ENCODE measurements at regions not wholly inside any gene's neighbourhood (a gene's known extent, or its start where the extent isn't known, plus 50 kb on each side); places are given as distances from the start of the nearest gene placed in this dataset.

- H3K27me3 Mint-ChIP-seq, result no peaks in the 10 kb centered on the region
- no peak for DNase-seq
- ChIA-PET CTCF (interaction anchor here (0.5 kb wide), 1 partner anchor 568 kb away, joined by 4 read pairs; no protein-coding TSS in a partner anchor), POLR2A (no interaction called here)
- H3K9me3 Mint-ChIP-seq, result peaks cover 13% of the 10 kb centered on the region
- H3K4me3 Mint-ChIP-seq, result no peak overlapping the region
- no peak overlapping the region for H3K27ac Mint-ChIP-seq
- H3K36me3 Mint-ChIP-seq, result no peaks in the 10 kb centered on the region
- intact Hi-C loops (cut with micrococcal nuclease), result no loop called here
- no peaks in the 10 kb centered on the region for H3K4me1 Mint-ChIP-seq (ENCODE audit: low read depth)
Observed at GRCh38 chr3:83670416-83670815, 1288.4 kb upstream of the CADM2 start.

DNA sequence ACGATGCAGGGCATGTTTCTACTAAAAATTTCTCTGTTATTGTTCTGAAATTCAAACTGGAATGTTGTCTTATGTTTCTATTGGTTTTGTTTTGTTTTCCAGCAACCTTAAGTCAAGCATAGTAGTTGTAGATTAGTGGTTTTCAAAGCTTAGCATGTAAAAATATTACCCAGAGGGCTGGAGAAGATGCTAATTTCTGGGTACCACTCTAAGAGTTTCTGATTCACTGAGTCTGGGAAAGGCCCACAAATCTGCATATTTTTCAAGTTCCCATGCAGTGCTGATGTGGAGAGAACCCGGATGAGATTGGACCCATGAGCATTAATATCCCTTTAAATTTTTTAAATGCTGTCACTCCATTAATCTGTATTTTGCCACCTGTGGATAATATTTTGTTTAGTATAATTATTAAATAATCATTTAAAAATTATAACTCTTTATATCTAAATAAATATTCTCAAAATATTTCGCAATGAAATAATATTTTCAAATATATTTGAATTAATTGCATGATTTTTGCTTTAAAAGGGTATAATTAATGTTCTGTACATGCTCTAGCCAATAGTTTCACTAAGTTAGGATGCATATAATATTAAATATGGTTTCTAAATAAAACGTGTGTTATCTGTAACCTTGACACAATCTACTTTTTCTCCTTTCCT lies 1274.7 kb upstream of the CADM2 start:
- Mint-ChIP-seq H3K27me3 (no peaks in the 10 kb centered on the region), H3K36me3 (no peaks in the 10 kb centered on the region), H3K4me1 (ENCODE audit: low read depth) (no peaks in the 10 kb centered on the region), H3K4me3 (no peak overlapping the region), H3K27ac (no peak overlapping the region), H3K9me3 (peaks cover 22% of the 10 kb centered on the region)
- no peak for DNase-seq
- ChIA-PET POLR2A (no interaction called here), CTCF (no interaction called here)
- intact Hi-C loops (cut with micrococcal nuclease), result no loop called here

- H3K4me1 Mint-ChIP-seq (ENCODE audit: low read depth), result no peaks in the 10 kb centered on the region
- POLR2A ChIA-PET, result no interaction called here
Observed at GRCh38 chr3:83706669-83707068, 1252.1 kb upstream of the CADM2 start.

DNA sequence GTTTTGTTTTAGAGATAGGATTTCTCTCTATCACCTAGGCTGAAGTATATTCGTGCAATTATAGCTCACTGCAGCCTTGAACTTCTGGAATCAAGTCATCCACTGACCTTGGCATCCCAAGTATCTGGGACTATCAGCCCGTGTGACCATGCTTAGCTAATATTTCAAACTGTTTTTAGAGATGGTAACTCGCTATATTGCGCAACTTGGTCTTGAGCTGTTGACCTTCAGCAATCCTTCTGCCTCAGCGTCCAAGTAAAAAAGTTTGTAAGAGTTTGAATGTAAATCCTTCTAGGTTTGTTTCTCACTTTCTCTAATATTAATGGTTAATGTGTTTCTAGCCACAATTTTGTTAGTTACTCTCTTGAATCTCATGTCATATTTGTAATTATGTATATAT lies 1243.5 kb upstream of the CADM2 start:
- intact Hi-C loops (cut with micrococcal nuclease), result no loop called here
- ChIA-PET POLR2A (no interaction called here), CTCF (no interaction called here)
- Mint-ChIP-seq H3K9me3 (no peaks in the 10 kb centered on the region), H3K4me1 (ENCODE audit: low read depth) (no peaks in the 10 kb centered on the region), H3K4me3 (no peak overlapping the region), H3K27me3 (no peaks in the 10 kb centered on the region), H3K36me3 (no peaks in the 10 kb centered on the region), H3K27ac (no peak overlapping the region)
- DNase-seq, result no peak

More at GRCh38 chr3:83706669-83707068, 1252.1 kb upstream of the CADM2 start:
- H3K27me3 Mint-ChIP-seq, result no peaks in the 10 kb centered on the region
- H3K4me3 Mint-ChIP-seq, result no peak overlapping the region
- intact Hi-C loops (cut with micrococcal nuclease), result no loop called here
- CTCF ChIA-PET, result no interaction called here
- no peak overlapping the region for H3K27ac Mint-ChIP-seq
- no peak for DNase-seq
- peaks cover 26% of the 10 kb centered on the region for H3K9me3 Mint-ChIP-seq
- H3K36me3 Mint-ChIP-seq, result no peaks in the 10 kb centered on the region

DNA sequence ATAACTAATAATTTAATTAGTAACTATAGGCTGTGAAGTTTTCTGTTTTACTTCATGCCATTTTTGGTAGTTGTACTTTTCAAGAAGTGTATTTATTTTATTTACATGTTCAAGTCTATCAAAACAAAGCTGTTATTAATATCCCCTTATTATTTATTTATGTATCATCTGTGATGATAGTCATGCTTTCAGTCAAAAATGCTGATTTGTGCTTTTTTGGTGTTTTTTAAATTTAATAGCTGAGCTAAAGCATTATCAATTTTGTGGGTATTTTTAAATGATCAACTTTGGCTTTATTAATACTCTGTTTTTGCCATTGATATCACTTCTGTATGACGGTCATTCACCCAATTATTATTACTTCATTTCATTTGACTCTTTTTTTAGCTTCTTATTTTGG lies 1229.2 kb upstream of the CADM2 start:
- Mint-ChIP-seq H3K4me1 (ENCODE audit: low read depth) (no peaks in the 10 kb centered on the region), H3K4me3 (no peak overlapping the region), H3K27me3 (no peaks in the 10 kb centered on the region), H3K9me3 (peaks cover 32% of the 10 kb centered on the region), H3K36me3 (no peaks in the 10 kb centered on the region), H3K27ac (no peak overlapping the region)
- intact Hi-C loops (cut with micrococcal nuclease), result no loop called here
- ChIA-PET POLR2A (no interaction called here), CTCF (no interaction called here)
- no peak for DNase-seq

DNA sequence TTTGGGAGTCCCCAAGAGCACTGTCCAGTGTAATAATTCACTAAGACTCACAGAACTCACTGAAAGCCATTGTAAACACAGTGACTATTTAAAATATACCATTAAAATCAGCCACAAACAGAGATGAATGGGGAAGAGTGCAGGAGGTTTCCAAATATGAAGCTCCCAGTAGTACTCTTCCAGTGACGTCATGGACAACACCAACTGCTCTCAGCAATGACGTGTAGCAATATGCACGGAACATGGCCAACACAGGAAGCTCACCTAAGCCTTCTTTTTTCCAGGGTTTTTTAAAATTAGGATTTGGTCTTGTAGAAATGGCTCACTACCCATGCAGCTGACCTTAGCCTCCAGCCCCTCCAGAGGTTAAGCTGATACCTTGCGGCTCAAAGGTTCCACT lies 1224.1 kb upstream of the CADM2 start:
- CTCF ChIA-PET, result no interaction called here
- Mint-ChIP-seq H3K4me3 (no peak overlapping the region), H3K36me3 (no peaks in the 10 kb centered on the region), H3K4me1 (ENCODE audit: low read depth) (no peaks in the 10 kb centered on the region), H3K27ac (no peak overlapping the region), H3K9me3 (peaks cover 4% of the 10 kb centered on the region), H3K27me3 (no peaks in the 10 kb centered on the region)
- no peak for DNase-seq
- POLR2A ChIA-PET, result no interaction called here
- intact Hi-C loops (cut with micrococcal nuclease), result no loop called here

DNA sequence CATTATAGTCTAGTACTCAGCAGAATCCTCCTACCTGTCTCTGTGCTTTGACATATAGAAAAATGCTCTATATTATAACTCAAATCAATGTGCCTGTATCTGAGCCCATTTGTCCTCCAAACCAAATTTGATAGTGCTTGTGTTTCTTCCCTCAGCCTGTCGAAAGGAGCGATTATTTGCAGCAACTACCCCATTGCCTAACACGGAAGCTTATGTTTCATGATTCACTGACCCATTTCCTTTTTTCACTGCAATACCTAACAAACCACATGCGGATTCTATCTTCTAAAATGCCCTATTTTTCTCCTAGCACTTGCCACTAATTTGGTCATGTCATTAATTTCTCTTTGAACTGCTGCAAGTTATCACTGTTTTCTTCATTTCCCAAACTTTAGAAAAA lies 1220.6 kb upstream of the CADM2 start:
- H3K27ac Mint-ChIP-seq, result no peak overlapping the region
- no peak overlapping the region for H3K4me3 Mint-ChIP-seq
- H3K27me3 Mint-ChIP-seq, result no peaks in the 10 kb centered on the region
- POLR2A ChIA-PET, result no interaction called here
- no peak for DNase-seq
- no peaks in the 10 kb centered on the region for H3K36me3 Mint-ChIP-seq
- H3K9me3 Mint-ChIP-seq, result peaks cover 8% of the 10 kb centered on the region
- CTCF ChIA-PET, result no interaction called here
- H3K4me1 Mint-ChIP-seq (ENCODE audit: low read depth), result no peaks in the 10 kb centered on the region
- intact Hi-C loops (cut with micrococcal nuclease), result no loop called here

- intact Hi-C loops (cut with micrococcal nuclease), result no loop called here
- no peaks in the 10 kb centered on the region for H3K27me3 Mint-ChIP-seq
- peaks cover 13% of the 10 kb centered on the region for H3K9me3 Mint-ChIP-seq
- ChIA-PET CTCF (no interaction called here), POLR2A (no interaction called here)
- no peaks in the 10 kb centered on the region for H3K4me1 Mint-ChIP-seq (ENCODE audit: low read depth)
- H3K27ac Mint-ChIP-seq, result no peak overlapping the region
- no peak overlapping the region for H3K4me3 Mint-ChIP-seq
- H3K36me3 Mint-ChIP-seq, result no peaks in the 10 kb centered on the region
- no peak for DNase-seq
Observed at GRCh38 chr3:83740504-83740903, 1218.3 kb upstream of the CADM2 start.

GRCh38 chr3:83765956-83766355 lies 1192.8 kb upstream of the CADM2 start:
- no peaks in the 10 kb centered on the region for H3K4me1 Mint-ChIP-seq (ENCODE audit: low read depth)
- peaks cover 19% of the 10 kb centered on the region for H3K9me3 Mint-ChIP-seq
- ChIA-PET POLR2A (no interaction called here), CTCF (no interaction called here)
- no peaks in the 10 kb centered on the region for H3K36me3 Mint-ChIP-seq
- H3K27me3 Mint-ChIP-seq, result no peaks in the 10 kb centered on the region
- intact Hi-C loops (cut with micrococcal nuclease), result no loop called here
- H3K27ac Mint-ChIP-seq, result no peak overlapping the region
- no peak overlapping the region for H3K4me3 Mint-ChIP-seq
- DNase-seq, result no peak

- CTCF ChIA-PET, result no interaction called here
- H3K27me3 Mint-ChIP-seq, result no peaks in the 10 kb centered on the region
Observed at GRCh38 chr3:83769791-83770663, 1188.8 kb upstream of the CADM2 start.

DNA sequence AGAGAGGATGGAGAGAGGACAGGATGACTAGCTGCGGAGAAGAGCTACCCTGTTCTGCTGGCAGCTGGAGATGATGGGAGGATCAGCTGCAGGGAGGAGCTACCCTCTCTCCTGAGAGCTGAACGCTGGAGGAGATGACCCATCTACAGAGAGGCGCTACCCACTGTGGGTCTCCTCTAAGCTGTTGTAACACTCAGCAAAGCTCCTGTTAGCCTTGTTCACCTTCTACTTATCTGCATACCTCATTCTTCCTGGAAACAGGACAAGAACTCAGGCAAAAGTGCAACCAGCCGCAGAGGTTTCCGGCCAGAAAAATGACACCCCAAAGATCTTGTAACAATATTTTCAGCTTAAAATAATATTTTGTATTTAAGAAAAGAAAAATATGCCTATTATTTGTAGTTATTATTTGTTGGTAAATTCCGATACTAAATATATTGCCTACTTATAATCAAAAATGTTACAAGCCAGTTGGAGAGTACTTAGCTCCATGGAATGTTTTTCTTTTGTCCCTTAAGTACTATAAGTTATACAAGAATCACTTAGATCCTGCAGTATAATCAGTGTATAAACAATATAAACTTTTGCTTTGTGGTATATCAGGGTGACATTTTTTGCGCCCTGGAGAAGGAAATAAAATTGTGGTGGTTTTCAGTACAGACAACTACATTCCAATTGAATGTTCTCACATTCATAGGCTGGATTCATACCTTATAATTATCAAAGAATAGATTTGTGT lies 1188.0 kb upstream of the CADM2 start:
- CTCF ChIA-PET, result no interaction called here

More at GRCh38 chr3:83769791-83770663, 1188.8 kb upstream of the CADM2 start:
- peaks cover 19% of the 10 kb centered on the region for H3K9me3 Mint-ChIP-seq
- no peak overlapping the region for H3K27ac Mint-ChIP-seq
- no peak overlapping the region for H3K4me3 Mint-ChIP-seq
- intact Hi-C loops (cut with micrococcal nuclease), result no loop called here
- POLR2A ChIA-PET, result no interaction called here
- no peak for DNase-seq
- no peaks in the 10 kb centered on the region for H3K4me1 Mint-ChIP-seq (ENCODE audit: low read depth)
- H3K36me3 Mint-ChIP-seq, result no peaks in the 10 kb centered on the region

DNA sequence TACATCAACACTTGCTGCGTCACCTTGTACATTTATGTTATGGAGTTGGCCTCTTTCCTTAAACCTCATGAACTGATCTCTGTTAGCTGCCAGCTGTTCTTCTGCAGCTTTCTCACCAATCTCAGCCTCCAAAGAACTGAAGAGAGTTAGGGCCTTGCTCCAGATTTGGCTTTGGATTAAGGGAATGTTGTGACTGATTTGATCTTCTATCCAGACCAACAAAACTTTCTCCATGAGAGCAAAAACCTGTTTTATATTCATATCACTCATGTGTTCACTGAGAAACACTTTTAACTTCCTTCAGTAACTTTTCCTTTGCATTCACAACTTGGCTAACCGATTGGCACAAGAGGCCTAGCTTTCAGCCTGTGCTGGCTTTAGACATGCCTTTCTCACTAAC lies 1156.0 kb upstream of the CADM2 start:
- ChIA-PET CTCF (no interaction called here), POLR2A (no interaction called here)
- Mint-ChIP-seq H3K27me3 (no peaks in the 10 kb centered on the region), H3K4me3 (no peak overlapping the region), H3K4me1 (ENCODE audit: low read depth) (no peaks in the 10 kb centered on the region), H3K27ac (no peak overlapping the region), H3K9me3 (peaks cover 14% of the 10 kb centered on the region), H3K36me3 (no peaks in the 10 kb centered on the region)
- no peak for DNase-seq
- intact Hi-C loops (cut with micrococcal nuclease), result no loop called here

More for the DNA sequence above, 1188.0 kb upstream of the CADM2 start:
- no peak for DNase-seq
- POLR2A ChIA-PET, result no interaction called here
- Mint-ChIP-seq H3K27ac (no peak overlapping the region), H3K27me3 (no peaks in the 10 kb centered on the region), H3K9me3 (peaks cover 17% of the 10 kb centered on the region), H3K36me3 (no peaks in the 10 kb centered on the region), H3K4me3 (no peak overlapping the region), H3K4me1 (ENCODE audit: low read depth) (no peaks in the 10 kb centered on the region)
- intact Hi-C loops (cut with micrococcal nuclease), result no loop called here
